Hypothalamus (tissue), 51 donors: ENCODE measurements at regions not wholly inside any gene's neighbourhood (a gene's known extent, or its start where the extent isn't known, plus 50 kb on each side); places are given as distances from the start of the nearest gene placed in this dataset.

Experiments
- DNase-seq, 51 donors: peaks; one replicate each; lab custom pipeline; 2025; lab: John Stamatoyannopoulos, UW

DNA sequence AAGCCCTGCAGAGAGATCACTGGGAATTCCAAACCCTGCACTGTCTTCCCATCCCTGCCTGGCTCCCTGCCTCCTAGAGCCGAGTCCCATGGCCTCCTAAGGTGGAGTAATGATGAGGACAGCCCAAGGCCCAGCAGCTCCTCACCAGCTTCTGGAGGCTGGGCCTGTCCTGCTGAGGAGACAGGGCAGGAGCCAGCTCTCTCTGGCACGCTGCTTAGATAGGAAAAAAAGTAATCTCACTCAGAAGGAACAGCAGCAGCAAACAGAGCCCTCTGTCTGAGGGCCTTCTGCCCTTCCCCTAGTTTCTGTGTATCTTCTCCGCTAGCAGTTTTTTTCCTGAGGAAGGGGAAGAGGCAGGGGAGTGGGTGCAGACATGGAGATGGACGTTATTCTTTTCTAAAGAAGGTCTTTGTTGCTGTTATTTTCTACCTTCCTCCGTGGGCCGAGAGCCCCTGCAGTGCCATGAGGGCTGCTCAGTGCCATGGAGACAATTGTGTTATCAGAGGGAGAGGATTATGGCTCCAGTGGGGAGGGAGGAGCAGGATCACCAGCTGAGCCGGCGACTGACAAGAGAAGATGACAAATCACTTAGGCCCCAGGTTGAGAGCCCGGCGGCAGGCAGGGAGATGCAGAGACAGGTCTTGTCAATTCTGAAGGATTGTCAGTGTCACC lies 315.3 kb downstream of the BUD13 start:
- peak in 4 of 51 donors; percentile 13 to 20 (median 16) for DNase-seq

DNA sequence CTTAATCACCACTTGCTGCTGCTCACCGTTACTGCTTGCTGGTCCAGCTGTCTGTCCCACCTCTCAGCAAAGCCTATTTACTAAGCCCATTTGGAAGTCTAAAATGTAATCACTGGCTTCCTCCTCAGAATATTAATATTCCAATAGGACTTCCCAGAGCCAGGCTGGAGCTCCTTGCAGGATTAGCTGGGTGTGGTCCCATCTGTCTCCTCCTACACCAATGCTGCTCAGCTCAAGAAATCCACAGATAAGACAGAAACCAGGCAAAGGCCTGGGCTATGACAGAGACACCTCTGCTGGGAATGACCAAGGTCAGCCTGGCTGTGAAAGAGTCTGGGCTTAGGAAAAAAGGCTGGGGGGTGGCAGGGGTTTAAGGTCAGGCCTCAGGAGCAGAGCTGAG lies 317.8 kb downstream of the BUD13 start:
- no peak for DNase-seq

DNA sequence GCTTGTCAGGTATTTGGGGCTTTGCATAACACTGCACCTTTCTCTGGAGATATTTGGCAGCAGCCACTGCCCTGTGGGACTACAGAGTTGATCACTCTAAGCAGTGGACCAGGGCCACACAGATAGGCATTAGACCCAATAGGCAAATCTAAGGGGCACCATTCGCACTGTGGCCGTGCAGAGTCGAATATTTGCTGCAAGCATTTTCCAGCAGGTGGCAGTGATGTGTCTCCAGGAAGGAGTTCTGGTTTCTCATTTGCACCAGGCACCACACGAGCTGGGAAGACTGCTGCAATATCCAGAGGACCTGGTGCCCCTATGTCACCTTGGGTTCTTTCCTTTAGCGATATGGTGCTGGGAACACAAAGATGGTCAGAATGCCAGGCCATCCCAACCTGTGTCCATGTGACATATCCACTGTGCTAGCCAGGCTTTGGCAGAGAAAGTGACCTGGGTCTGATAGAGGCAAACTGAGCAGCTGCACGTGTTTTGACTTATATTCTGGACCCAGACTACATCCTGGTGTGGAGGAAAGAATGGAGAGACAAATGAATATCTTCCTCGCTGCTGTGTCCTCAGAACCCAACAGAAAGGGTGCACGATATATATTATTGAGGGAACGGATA lies 318.7 kb downstream of the BUD13 start:
- DNase-seq: peak in 24 of 51 donors; percentile 3 to 47 (median 20)

DNA sequence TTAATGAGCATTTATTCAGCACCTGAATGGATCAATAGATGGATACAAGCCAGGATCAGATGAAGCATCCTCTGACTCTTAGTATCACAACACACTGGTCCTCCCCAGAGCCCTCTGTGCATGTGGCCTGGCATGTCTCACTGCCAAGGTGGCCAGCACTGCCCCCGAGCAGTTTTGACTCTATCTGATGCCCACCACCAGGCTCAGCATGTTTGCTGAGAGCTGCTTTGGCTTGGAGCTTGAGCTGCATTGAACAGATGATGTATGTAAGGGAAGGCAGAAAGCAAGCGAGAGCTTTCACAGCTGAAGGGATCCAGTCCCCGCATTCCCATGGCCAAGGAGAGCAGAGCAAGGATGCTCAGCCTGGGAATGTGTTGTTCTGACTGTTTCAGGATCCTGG lies 320.3 kb downstream of the BUD13 start:
- DNase-seq: no peak

DNA sequence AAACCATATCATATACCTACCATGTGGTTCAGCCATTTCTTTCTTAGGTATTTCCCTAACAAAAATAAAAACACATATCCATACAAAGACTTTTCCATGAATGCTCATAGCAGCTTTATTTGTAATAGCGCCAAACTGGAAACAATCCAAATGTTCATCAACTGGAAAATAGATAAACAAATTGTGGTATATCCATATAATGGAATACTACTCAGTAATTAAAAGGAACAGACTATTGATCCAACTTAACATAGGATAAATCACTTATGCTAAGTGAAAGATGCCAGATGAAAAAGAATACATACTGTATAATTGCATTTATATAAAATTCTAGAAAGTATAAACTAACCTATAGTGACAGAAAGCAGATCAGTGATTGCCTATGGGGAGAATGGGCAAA lies 323.3 kb downstream of the BUD13 start:
- DNase-seq: no peak

DNA sequence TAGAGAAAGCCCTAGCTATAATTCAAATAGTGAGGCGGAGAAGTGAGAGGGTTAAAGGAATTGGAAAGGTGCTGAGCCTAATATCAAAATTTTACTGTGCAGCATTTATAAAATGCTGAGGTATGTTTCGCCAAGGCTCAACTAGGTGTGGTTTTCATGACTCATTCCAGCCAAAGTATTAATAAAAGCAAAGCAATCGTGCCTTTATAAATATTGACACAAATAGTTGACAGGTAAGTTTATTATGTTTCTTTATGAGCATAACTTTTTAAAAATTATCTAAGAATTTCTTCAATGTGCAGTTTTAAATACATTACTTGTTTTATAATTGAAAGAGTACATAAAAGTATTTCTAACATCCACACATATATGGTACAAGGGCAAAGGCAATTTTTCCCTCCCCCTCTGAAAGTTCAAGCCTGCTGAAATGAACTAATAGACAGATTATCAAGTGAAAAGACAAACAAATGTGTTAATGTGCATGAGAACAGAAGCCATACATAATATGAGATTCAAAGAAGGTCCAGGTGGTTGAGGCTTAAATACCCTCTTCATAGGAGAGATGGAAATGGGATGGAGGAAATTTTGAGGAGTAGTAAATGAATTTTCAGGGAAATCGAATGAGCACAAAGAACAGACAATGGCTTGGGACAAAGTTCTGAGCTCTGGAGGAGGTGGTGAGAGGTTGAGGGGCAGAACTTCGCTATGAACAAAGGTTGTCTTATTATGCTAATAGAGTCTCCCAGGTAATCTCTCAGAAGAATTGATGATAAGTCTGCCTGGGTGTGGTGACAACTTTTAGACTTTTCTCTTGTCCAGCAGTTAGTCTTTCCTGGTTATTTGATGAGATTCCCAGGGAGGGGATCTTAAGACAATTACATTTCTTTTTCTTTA lies 326.5 kb downstream of the BUD13 start:
- no peak for DNase-seq

DNA sequence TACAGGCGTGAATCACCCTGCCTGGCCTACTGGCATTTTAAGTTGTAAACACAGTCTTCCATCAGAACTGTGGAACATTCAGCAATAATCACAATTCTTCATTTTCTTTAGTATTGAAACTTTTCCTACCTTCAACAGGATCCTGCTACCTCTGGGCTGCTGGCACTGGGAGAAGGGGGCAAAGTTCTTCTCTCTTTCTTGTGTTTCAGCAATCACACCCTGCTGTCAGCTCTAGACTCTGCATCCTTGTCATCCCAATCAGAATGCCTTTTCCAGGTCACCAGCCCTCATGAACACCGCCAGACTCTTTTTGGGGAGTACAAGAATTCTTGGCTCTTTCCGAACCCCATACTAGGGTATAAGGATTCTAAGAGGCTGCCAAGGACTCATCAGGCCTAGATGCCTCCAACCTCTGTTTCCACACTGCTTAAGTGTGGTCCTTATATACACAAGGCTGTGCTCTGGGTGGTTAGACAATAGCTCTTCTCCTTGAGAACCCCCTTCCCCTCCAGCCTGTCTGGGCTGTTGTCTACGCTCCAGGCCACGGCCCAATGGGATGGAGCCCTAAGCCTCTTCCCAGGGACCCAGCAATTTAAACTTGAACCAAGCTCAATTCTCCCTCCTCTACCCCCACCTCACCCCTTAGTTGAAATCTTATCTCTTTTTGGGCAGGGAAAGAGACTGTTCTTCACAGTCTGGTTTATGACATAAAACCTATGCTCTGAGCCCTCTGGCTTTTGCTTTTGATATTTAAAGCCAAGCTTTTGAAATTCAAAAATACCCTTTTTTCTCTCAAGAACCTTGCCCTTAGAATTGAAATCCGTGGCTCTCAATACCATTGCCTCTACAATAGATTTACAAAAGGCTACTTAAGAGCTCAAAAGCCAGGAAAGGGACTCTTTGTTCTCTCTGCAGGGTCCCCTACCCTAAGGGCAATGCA lies 327.4 kb downstream of the BUD13 start:
- no peak for DNase-seq

DNA sequence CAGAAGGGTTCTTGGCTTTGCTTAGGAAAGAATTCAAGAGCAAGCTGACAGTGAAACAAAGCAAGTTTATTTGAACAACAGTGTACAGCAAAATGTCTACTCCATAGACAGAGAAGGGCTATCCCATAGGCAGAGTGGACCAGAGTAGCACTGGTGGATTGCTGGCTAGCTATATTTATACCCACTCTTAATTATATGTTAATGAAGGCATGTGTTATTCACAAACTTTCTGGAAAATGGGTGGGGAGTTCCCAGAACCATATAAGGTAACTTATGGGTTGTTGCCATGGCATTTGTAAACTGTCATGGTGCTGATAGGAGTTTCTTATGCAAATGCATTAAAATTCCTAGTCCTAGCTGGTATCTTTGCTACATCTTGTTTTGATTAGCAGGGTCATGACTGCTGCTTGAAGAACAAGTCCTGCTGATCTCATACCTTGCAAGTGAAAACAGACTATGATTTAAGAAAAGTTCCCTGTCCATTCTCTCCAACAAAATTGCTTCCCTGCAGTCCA lies 330.5 kb downstream of the BUD13 start:
- DNase-seq: no peak

DNA sequence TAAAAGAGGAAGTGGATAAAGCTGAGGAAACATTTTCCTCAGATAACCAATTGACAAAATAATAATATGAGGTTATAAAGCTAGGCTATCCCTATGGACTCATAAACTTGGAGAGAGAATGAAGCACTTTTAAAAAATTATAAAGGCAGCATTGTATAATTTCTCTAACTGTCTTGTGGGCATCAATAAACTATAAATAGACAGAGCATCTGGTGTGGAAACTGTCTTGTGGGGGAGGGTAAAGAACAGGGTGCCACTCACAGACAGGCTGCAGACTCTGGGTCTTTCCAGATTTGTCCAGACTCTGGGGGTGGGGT lies 333.5 kb downstream of the BUD13 start:
- DNase-seq: no peak

DNA sequence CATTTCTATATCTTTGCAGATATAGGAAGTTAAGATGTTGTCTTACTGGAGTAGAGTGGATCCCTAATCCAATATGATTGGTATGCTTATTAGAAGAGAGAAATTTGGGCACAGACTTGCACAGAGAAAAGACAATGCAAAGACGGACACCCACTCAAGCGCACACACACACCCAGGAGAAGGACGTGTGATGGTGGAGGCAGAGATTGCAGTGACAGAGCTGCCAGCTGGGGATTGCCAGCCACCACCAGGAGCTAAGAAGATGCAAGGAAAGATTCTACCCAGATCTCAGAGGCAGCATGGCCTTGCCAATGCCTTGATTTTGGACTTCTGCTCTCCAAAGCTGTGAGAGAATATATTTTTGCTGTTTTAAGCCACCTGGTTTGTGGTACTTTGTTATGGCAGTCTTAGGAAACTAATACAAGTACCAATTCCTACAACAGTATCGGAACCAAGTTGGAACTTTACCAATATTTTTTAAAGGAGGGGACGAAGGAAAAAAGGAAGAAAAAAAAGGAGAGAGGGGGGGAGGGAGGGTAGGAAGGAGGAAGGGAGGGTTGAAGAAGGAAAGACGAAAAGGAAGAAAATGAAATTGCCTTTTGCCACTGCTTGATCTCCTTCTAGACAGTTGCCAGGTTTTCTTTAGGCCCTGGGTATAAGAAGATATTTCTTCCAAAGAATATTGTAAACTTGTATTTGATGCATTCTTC lies 334.0 kb downstream of the BUD13 start:
- no peak for DNase-seq

DNA sequence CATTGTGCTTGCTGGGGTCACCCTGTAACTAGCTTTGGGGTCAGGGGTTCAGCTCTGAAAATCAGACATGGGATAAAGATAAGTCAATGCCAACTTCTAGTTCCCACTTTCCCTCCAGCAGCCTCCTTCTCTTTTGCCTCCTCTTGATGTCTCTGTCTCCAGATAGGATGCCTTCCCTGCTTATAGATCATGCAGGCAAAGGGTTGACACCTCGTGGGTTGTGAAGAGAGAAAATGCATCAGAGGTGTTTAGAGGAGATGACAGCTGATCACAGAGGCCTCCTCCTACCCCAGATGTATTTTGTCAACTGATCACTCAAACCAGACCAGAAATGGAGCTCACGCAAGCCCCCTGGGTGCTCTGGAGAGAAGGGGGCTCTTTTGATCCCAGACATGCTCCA lies 337.8 kb downstream of the BUD13 start:
- no peak for DNase-seq

DNA sequence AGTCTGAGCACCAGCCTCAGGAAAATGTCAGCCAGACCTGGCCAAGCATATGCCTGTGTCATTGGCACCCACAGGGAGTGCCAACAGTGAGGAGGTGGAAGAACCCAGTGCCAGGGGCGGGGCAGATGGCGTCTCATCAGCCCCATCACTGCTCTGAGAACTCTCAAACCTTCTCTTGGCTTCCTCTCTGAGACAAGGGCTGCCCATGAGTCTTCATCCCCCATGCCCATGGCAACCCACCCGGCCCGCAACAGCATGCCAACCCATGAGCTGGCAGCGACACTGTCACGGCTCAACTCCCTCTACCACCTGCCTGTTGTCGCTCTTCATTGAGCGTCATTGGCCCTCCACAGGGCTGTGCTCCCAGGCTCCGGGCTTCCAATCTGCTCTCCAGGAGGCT lies 340.5 kb downstream of the BUD13 start:
- no peak for DNase-seq

DNA sequence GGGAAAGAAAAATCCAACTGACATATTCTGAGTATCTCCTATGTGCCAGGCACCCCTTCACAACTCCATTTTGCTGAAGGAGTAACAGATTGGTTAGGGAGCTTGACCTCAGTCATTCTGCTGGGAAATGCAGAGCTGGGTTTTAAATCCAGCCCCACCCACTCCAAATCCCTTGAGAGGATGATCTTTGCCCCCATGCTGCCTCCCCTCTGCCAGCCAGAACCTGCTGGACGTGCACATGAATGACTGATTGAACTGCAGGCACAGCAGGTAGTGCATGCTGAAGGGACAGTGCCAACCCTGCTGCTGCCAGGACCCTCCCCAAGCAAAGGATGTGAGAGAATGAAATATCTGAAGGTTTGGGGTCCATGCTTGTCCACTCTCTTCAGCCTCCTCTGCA lies 340.9 kb downstream of the BUD13 start:
- no peak for DNase-seq

DNA sequence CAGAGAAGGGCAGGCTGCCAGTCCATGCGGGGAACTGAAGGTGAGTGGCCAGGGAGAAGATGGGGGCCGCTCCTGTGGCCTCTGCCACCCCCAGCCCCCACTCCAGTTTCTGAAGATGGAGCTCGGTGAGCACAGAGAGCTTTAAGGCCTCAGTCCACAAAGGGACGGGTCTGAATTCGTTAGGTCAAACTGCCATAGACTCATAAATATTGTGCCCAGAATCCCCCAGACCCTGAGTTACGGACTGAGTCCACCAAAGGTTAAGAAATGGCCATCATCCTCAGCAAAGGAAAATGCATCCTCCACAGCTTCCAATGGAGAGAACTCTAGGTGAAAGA lies 344.2 kb downstream of the BUD13 start:
- no peak for DNase-seq

DNA sequence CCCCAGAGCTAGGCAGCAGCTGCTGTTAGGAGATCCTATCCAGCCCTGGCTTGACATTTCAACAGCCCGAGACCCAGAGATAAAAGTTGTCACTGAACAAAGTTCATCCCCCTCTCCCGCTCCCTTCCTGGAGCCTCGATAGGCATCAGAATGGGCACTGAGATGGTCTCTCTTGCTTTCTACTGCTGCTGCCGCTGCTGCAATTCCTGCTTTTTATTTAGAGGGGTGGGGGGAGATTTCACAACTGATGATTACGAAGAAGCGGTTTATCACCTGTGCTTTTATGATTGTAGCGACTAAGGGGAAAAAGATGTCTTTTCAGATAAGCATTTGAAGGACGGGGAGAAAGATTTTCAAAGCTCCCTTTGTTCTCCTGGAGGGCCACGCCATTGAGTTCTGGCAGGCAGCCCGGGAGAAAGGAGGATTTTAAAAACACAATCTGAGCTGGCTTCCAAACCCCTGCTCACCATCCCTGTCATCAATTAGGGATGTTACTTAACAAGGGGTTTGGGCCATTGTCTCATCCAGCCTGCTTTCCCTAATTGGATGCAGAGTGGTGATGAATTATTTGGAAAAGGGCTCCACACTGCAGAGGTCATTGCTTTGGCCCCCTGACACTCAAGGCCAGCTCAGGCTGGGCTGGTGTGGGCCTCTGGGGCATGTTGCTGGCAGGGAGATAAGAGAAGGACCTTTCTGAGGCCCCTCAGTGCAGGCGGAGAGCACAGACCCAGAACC lies 344.7 kb downstream of the BUD13 start:
- DNase-seq: peak in 2 of 51 donors; percentile 8 to 21

DNA sequence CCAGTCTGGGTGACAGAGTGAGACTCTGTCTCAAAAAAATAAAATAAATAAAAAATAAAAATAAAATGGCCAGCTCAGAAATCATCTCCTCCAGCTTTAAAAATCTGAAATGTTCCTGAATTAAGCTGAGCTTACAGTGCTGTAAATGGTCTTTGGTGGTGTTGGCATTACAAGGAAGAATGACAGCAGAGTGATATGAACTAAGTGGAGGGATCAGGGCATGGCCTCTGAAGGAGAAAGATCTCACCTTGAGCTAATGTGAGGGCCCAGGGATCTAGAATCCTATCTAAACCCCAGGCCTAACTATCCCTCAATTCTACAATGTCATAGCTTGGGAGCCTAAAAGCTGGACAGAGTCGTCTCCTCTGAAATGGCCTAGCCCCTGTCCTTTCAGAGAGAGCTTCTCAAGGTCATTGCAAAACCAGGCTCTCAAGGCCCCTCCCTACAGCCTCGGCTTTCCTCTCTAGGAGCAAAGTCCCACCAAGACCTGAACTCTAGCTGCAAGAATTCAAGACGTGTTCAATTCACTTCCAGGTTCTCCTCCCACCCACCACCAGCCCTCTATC lies 345.4 kb downstream of the BUD13 start:
- no peak for DNase-seq

DNA sequence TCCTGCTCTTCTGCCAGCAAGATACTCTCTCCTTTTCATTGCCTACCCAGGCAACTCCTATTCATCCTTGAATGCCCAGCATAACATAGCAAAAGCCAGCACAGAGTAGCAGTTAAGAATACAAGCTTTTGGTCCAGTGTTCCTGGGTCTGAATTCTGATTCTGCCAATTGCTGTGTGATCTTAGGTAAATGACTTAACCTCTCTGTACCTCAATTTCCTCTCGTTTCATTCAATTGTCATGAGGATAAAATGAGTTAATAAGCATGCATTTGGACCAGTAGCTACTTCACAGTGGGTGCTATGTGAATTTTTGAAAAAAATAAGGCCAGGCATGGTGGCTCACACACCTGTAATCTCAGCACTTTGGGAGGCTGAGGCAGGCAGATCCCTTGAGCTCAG lies 346.0 kb downstream of the BUD13 start:
- no peak for DNase-seq

DNA sequence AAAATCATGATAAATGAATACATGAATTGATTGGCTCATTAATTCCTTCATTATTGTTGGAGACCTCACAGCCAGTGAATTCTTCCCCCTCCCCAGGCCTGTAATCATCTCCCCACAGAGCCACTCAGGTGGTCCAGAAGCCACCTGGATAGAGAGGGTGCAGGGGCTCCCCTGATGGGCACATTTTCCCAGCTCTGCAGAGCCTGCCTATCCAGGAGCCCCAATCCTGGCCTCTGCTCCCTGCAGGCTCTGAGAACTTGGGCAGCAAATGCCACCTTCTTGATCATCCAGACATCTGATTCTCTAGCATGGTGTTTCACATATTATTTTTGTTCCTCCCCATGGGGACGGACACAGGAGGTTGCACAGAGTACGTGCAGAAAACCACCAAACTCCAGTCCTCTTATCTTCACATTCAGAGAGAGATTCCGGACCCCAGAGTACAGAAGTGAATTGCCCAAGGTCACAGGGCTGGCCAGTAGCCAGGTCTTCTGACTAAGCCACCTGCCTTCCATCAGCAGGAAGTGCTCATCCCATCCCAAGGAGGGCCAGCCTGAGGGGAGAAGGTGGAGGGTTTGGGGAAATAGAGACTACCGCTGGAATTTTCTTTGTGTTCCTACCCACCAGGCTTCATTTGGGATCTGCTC lies 348.0 kb downstream of the BUD13 start:
- DNase-seq: no peak
